Stimulated activated CD8-positive, alpha-beta memory T cell treated with anti-CD3 and anti-CD28 coated beads, Interleukin-4, amount 100 ng/mL, for 4 hours (primary cell): ENCODE measurements at regions not wholly inside any gene's neighbourhood (a gene's known extent, or its start where the extent isn't known, plus 50 kb on each side); places are given as distances from the start of the nearest gene placed in this dataset.

ENCODE experiments used
- DNase-seq, 2 donors: peaks; one replicate each; pipeline ENCODE4 v3.0.0-alpha.2; 2020; ENCODE audit warnings: low read depth in 2 of 2, low spot score in 1 of 2

- no peak for DNase-seq
These were observed 466.4 kb upstream of the ACVR2A start for GRCh38 chr2:147378403-147378802.

- no peak for DNase-seq
These were observed 469.8 kb upstream of the ACVR2A start for GRCh38 chr2:147375073-147375472.

- DNase-seq = no peak
These were observed 470.4 kb upstream of the ACVR2A start for GRCh38 chr2:147374423-147374811.

GRCh38 chr2:147373800-147374422, 470.9 kb upstream of the ACVR2A start:
- DNase-seq = no peak

- no peak for DNase-seq
These were observed 476.5 kb upstream of the ACVR2A start for GRCh38 chr2:147368306-147368705.

GRCh38 chr2:147366279-147366678, 478.6 kb upstream of the ACVR2A start:
- no peak for DNase-seq

GRCh38 chr2:147365622-147366021, 479.2 kb upstream of the ACVR2A start:
- DNase-seq = no peak

- DNase-seq = no peak
These were observed 480.2 kb upstream of the ACVR2A start for GRCh38 chr2:147364597-147364996.

- no peak for DNase-seq
These were observed 481.6 kb upstream of the ACVR2A start for GRCh38 chr2:147363181-147363580.

- DNase-seq = no peak
These were observed 486.5 kb upstream of the ACVR2A start for GRCh38 chr2:147358375-147358774.

GRCh38 chr2:147356157-147356556, 488.7 kb upstream of the ACVR2A start:
- no peak for DNase-seq

GRCh38 chr2:147355706-147356105, 489.1 kb upstream of the ACVR2A start:
- no peak for DNase-seq

GRCh38 chr2:147353072-147353381, 491.8 kb upstream of the ACVR2A start:
- DNase-seq = no peak

GRCh38 chr2:147352264-147353071, 492.4 kb upstream of the ACVR2A start:
- no peak for DNase-seq

- DNase-seq = no peak
These were observed 493.0 kb upstream of the ACVR2A start for GRCh38 chr2:147351784-147352183.

GRCh38 chr2:147348931-147349555, 495.8 kb upstream of the ACVR2A start:
- no peak for DNase-seq

- no peak for DNase-seq
These were observed 498.7 kb upstream of the ACVR2A start for GRCh38 chr2:147346142-147346541.

GRCh38 chr2:147345246-147345645, 499.6 kb upstream of the ACVR2A start:
- no peak for DNase-seq

- DNase-seq = no peak
These were observed 502.5 kb upstream of the ACVR2A start for GRCh38 chr2:147342329-147342728.

- DNase-seq = peak in 1 of 2 donors; percentile 16
These were observed 512.9 kb upstream of the ACVR2A start for GRCh38 chr2:147331790-147332419.

GRCh38 chr2:147330925-147331324, 513.9 kb upstream of the ACVR2A start:
- no peak for DNase-seq

GRCh38 chr2:147327613-147328012, 517.2 kb upstream of the ACVR2A start:
- DNase-seq = no peak
